ENCODE measurements at regions not wholly inside any gene's neighbourhood (a gene's known extent, or its start where the extent isn't known, plus 50 kb on each side); places are given as distances from the start of the nearest gene placed in this dataset.
A peak's percentile ranks its signal among the peaks of the same experiment; 100 is the strongest.

DNA sequence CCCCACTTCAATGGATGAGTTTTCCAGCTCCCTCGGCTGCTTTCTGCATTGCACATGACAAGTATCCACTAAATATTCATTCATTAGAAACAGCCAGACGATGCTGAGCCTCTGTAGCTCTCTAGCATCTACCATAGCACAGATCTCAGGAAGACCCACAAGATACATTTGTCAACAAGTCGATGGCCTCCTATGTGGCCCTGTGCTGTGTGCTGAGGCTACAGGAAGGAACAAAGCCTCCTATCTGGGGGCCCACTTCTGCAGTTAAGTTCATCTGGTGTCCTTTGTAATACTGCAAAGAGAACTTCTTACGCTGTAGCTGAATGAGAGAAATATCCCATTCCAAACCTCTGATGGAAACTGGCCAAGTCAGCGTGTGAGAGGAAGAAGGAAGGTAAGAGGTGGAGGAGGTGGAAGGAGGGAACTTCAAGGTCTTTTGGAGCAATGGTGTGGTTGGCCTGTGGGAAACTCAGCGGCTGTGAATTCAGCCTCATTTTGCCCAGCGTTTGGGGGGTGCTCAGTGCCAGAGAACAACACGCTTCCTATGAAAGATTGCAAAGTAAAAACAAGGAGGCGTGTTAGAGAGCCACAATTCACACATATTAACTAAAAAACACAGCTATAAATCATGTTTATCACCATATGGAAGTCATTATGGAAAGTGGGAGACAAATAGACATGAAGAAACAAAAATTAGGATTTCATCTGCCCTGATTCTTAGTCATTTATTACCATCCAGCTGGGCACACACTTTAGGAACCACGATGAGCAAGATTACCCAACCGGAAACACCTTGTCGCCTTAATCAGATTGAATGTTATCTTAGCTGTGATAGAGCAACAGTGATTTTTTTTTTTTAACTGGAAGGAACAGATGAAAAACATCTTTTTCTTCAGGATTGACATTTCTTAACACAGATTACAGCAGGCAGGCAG lies 62.2 kb upstream of the USP6NL start:
- DNase-seq (ENCODE audit: low spot score) = peak; percentile 97
- Histone ChIP-seq H3K4me3 (ENCODE audit: low read depth, low read length, poor library complexity, severe bottlenecking) (peak overlapping the region; percentile 16), H3K27ac (ENCODE audit: low read depth, low read length, poor library complexity, severe bottlenecking) (peak overlapping the region; percentile 89), H3K36me3 (ENCODE audit: insufficient read depth, low read length, poor library complexity, severe bottlenecking) (no peaks in the 10 kb centered on the region), H3K9me3 (ENCODE audit: low read depth, low read length, poor library complexity, severe bottlenecking) (peaks cover 3% of the 10 kb centered on the region), H3K4me1 (ENCODE audit: insufficient read depth, low read length, poor library complexity, severe bottlenecking) (peaks cover 21% of the 10 kb centered on the region), H3K27me3 (replicated peaks; ENCODE audit: insufficient read depth, low read depth, low read length, poor library complexity) (no peaks in the 10 kb centered on the region)
- no TSS peak for BruUV-seq (replicated peaks)
- POLR2A ChIA-PET (ENCODE audit: low non-redundant PET) = no interaction called here
- CTCF ChIA-PET = no interaction called here
- intact Hi-C loops (cut with micrococcal nuclease; ENCODE audit: unreplicated experiment) = no loop called here
- no peak for TF ChIP-seq EZH2 (IDR thresholded peaks at IDR 0.05; ENCODE audit: borderline replicate concordance, low read depth, low read length, poor library complexity, severe bottlenecking)
- TF ChIP-seq, protein P1, sequence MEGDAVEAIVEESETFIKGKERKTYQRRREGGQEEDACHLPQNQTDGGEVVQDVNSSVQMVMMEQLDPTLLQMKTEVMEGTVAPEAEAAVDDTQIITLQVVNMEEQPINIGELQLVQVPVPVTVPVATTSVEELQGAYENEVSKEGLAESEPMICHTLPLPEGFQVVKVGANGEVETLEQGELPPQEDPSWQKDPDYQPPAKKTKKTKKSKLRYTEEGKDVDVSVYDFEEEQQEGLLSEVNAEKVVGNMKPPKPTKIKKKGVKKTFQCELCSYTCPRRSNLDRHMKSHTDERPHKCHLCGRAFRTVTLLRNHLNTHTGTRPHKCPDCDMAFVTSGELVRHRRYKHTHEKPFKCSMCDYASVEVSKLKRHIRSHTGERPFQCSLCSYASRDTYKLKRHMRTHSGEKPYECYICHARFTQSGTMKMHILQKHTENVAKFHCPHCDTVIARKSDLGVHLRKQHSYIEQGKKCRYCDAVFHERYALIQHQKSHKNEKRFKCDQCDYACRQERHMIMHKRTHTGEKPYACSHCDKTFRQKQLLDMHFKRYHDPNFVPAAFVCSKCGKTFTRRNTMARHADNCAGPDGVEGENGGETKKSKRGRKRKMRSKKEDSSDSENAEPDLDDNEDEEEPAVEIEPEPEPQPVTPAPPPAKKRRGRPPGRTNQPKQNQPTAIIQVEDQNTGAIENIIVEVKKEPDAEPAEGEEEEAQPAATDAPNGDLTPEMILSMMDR (conservative IDR thresholded peaks at IDR 0.05; ENCODE audit: low read depth, low read length) = no peak

DNA sequence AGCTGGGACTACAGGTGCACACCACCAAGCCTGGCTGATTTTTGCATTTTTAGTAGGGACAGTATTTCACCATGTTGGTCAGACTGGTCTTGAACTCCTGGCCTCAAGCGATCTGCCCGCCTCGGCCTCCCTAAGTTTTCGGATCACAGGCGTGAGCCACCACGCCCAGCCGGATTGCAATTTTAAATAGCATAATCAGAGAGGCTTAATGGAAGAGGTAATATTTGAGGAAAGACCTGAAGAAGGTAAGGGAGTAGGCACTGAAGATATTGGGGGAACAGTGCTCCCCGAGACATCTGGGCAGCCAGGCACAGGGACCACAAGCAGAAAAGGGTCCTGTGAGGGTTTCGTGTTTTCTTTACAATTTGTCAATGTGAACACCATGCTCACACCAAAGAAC lies 61.4 kb upstream of the USP6NL start:
- intact Hi-C loops (cut with micrococcal nuclease; ENCODE audit: unreplicated experiment) = no loop called here
- Histone ChIP-seq H3K9me3 (ENCODE audit: low read depth, low read length, poor library complexity, severe bottlenecking) (peaks cover 3% of the 10 kb centered on the region), H3K27me3 (replicated peaks; ENCODE audit: insufficient read depth, low read depth, low read length, poor library complexity) (no peaks in the 10 kb centered on the region), H3K4me1 (ENCODE audit: insufficient read depth, low read length, poor library complexity, severe bottlenecking) (peaks cover 21% of the 10 kb centered on the region), H3K36me3 (ENCODE audit: insufficient read depth, low read length, poor library complexity, severe bottlenecking) (no peaks in the 10 kb centered on the region), H3K27ac (ENCODE audit: low read depth, low read length, poor library complexity, severe bottlenecking) (peak overlapping the region; percentile 87), H3K4me3 (ENCODE audit: low read depth, low read length, poor library complexity, severe bottlenecking) (no peak overlapping the region)
- POLR2A ChIA-PET (ENCODE audit: low non-redundant PET) = no interaction called here
- TF ChIP-seq, protein P1 (conservative IDR thresholded peaks at IDR 0.05; ENCODE audit: low read depth, low read length) = no peak
- no peak for DNase-seq (ENCODE audit: low spot score)
- CTCF ChIA-PET = no interaction called here
- BruUV-seq (replicated peaks) = no TSS peak

DNA sequence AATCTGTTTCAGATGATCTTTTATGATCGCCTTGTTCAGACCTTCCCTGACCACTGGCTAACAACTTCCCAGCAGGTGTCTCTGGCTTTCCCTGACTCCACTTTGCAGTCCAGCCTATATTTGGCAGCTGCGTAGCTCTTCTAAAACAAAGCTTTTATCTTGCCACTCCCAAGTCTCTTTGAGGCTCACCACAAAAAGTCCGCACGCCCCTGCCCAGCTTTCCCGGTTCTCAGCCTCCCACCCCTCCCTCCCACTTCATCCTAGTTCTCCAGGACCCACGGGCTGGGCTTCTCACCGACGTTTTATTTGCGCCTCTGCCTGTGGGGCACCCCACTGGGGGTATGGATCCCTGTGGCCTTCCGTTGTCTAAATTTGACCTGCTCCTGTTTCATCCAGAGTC lies 58.9 kb upstream of the USP6NL start:
- Histone ChIP-seq H3K27me3 (replicated peaks; ENCODE audit: insufficient read depth, low read depth, low read length, poor library complexity) (no peaks in the 10 kb centered on the region), H3K4me1 (ENCODE audit: insufficient read depth, low read length, poor library complexity, severe bottlenecking) (peaks cover 21% of the 10 kb centered on the region), H3K27ac (ENCODE audit: low read depth, low read length, poor library complexity, severe bottlenecking) (no peak overlapping the region), H3K36me3 (ENCODE audit: insufficient read depth, low read length, poor library complexity, severe bottlenecking) (no peaks in the 10 kb centered on the region), H3K9me3 (ENCODE audit: low read depth, low read length, poor library complexity, severe bottlenecking) (peaks cover 3% of the 10 kb centered on the region), H3K4me3 (ENCODE audit: low read depth, low read length, poor library complexity, severe bottlenecking) (no peak overlapping the region)
- ChIA-PET POLR2A (ENCODE audit: low non-redundant PET) (no interaction called here), CTCF (no interaction called here)
- TF ChIP-seq EZH2 (IDR thresholded peaks at IDR 0.05; ENCODE audit: borderline replicate concordance, low read depth, low read length, poor library complexity, severe bottlenecking) = no peak
- TF ChIP-seq, protein P1 (conservative IDR thresholded peaks at IDR 0.05; ENCODE audit: low read depth, low read length) = no peak
- no peak for DNase-seq (ENCODE audit: low spot score)
- intact Hi-C loops (cut with micrococcal nuclease; ENCODE audit: unreplicated experiment) = no loop called here
- BruUV-seq (replicated peaks) = no TSS peak
